SK-N-SH treated with all-trans-retinoic acid at 6 μM for 48 hours (cell line): ENCODE measurements at regions not wholly inside any gene's neighbourhood (a gene's known extent, or its start where the extent isn't known, plus 50 kb on each side); places are given as distances from the start of the nearest gene placed in this dataset.

ENCODE experiments used
- CREB5 ChIP-seq: fragments of 250-450 bp; sonication (Bioruptor Pico); IDR thresholded peaks from 2 replicates; pipeline ENCODE4 v1.5.1; 2020; ENCODE audit warnings: low read depth, mild to moderate bottlenecking, moderate library complexity
- ESRRG ChIP-seq: fragments of 250-450 bp; sonication (Bioruptor Pico); IDR thresholded peaks from 2 replicates; pipeline ENCODE4 v1.6.1; 2021; ENCODE audit warnings: mild to moderate bottlenecking
- GLIS3 ChIP-seq: fragments of 250-450 bp; sonication (Bioruptor Pico); IDR thresholded peaks from 2 replicates; pipeline ENCODE4 v1.5.0; 2020; ENCODE audit warnings: mild to moderate bottlenecking, moderate library complexity
- ISL1 ChIP-seq: fragments of 250-450 bp; sonication (Bioruptor Pico); IDR thresholded peaks from 2 replicates; pipeline ENCODE4 v2.1.2; 2022; ENCODE audit warnings: mild to moderate bottlenecking, moderate library complexity
- PATZ1 ChIP-seq: fragments of 250-450 bp; sonication (Bioruptor Pico); IDR thresholded peaks from 2 replicates; pipeline ENCODE4 v1.8.0; 2020; ENCODE audit warnings: mild to moderate bottlenecking, moderate library complexity, borderline replicate concordance
- RARB ChIP-seq: fragments of 250-450 bp; sonication (Bioruptor Pico); IDR thresholded peaks from 2 replicates; pipeline ENCODE4 v1.8.0; 2021; ENCODE audit warnings: mild to moderate bottlenecking, moderate library complexity
- TCF4 ChIP-seq: fragments of 250-450 bp; sonication (Bioruptor Pico); IDR thresholded peaks from 2 replicates; pipeline ENCODE4 v1.8.0; 2021; ENCODE audit warnings: mild to moderate bottlenecking, moderate library complexity, borderline replicate concordance
- ZFP3 ChIP-seq: fragments of 250-450 bp; sonication (Bioruptor Pico); IDR thresholded peaks from 2 replicates; pipeline ENCODE4 v1.5.0; 2020; ENCODE audit warnings: mild to moderate bottlenecking, moderate library complexity
- ZNF565 ChIP-seq: fragments of 450-650 bp; formaldehyde crosslinking; conservative IDR thresholded peaks from 2 replicates; pipeline ENCODE4 v1.5.0; 2020; ENCODE audit warnings: low read depth, mild to moderate bottlenecking, moderate library complexity
- TF ChIP-seq, protein P1 (sequence below): fragments of 250-450 bp; sonication (Bioruptor Pico); IDR thresholded peaks from 2 replicates; pipeline ENCODE4 v1.8.0; 2021; ENCODE audit warnings: low read depth, mild to moderate bottlenecking, moderate library complexity, borderline replicate concordance
- TF ChIP-seq, protein P2 (sequence below): fragments of 250-450 bp; sonication (Bioruptor Pico); IDR thresholded peaks from 2 replicates; pipeline ENCODE4 v1.5.1; 2021; ENCODE audit warnings: mild to moderate bottlenecking, moderate library complexity

DNA sequence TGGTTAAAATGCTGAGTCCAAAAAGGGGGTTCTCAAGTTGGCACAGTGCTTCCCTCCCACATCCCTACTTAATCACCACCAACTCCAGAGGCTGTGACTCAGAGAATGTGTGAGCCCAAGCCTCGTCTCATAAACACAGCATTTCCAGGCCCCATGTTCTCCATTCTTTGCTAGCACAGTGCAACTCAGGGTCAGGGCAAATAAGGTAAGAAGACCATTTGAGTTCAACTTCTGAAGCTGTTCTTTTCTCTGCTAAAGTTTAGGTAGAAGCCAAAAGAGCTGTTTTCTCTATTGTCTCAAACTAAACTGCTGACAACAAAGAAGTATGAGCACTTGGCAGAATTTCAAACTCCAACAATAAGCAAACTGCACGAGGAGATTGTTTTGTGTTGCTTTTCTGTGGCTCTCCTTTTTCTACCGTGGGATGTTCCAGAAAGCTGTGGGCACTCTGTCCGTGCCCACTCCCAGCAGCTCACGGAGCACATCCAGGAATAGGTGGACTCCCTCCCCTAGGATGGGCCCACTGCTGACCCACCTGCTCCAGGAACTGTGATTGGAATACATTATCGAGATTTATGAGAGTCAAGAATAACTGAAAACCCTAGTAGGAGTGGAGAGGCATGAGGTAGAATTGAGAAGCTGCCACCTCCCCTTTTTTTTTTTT lies 494.3 kb downstream of the COG6 start:
- TF ChIP-seq ZFP3 (no peak), PATZ1 (CRISPR knock-in tag) (no peak), ISL1 (CRISPR knock-in tag) (no peak), CREB5 (no peak), RARB (CRISPR knock-in tag) (no peak), ZNF565 (CRISPR knock-in tag) (no peak), ESRRG (CRISPR knock-in tag) (no peak), GLIS3 (CRISPR knock-in tag) (no peak), TCF4 (no peak)
- TF ChIP-seq, protein P1, sequence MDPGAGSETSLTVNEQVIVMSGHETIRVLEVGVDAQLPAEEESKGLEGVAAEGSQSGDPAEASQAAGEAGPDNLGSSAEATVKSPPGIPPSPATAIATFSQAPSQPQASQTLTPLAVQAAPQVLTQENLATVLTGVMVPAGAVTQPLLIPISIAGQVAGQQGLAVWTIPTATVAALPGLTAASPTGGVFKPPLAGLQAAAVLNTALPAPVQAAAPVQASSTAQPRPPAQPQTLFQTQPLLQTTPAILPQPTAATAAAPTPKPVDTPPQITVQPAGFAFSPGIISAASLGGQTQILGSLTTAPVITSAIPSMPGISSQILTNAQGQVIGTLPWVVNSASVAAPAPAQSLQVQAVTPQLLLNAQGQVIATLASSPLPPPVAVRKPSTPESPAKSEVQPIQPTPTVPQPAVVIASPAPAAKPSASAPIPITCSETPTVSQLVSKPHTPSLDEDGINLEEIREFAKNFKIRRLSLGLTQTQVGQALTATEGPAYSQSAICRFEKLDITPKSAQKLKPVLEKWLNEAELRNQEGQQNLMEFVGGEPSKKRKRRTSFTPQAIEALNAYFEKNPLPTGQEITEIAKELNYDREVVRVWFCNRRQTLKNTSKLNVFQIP (CRISPR knock-in tag): no peak
- TF ChIP-seq, protein P2, sequence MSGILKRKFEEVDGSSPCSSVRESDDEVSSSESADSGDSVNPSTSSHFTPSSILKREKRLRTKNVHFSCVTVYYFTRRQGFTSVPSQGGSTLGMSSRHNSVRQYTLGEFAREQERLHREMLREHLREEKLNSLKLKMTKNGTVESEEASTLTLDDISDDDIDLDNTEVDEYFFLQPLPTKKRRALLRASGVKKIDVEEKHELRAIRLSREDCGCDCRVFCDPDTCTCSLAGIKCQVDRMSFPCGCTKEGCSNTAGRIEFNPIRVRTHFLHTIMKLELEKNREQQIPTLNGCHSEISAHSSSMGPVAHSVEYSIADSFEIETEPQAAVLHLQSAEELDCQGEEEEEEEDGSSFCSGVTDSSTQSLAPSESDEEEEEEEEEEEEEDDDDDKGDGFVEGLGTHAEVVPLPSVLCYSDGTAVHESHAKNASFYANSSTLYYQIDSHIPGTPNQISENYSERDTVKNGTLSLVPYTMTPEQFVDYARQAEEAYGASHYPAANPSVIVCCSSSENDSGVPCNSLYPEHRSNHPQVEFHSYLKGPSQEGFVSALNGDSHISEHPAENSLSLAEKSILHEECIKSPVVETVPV (CRISPR knock-in tag): no peak
